LNCAP (cell line): ENCODE measurements at regions not wholly inside any gene's neighbourhood (a gene's known extent, or its start where the extent isn't known, plus 50 kb on each side); places are given as distances from the start of the nearest gene placed in this dataset.

Experiments used
- TF ChIP-seq, protein P1 (sequence below): fragments of 450-650 bp; IDR thresholded peaks from 2 replicates; pipeline ENCODE4 v1.5.1; 2017; ENCODE audit warnings: mild to moderate bottlenecking

DNA sequence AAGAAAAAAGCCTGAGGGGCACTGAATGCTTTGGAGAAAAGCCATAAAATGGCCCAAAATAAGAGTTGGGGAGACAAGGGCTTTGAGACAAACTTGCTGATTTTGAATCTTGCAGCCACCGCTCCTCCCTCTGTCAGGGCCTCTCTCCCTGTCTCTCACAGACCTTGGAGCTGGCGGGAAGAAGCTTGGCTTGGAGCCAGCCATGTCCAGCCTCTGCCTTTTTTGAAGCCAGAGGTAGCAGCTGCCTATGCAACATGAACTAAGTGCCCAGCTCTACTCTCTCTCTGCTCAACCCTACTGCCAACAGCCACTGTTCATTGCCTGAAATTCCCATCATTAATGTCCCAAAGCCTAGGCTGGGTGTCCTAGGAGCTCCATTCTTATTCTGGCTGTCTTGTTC lies 63.7 kb upstream of the CTNNBL1 start:
- TF ChIP-seq, protein P1, sequence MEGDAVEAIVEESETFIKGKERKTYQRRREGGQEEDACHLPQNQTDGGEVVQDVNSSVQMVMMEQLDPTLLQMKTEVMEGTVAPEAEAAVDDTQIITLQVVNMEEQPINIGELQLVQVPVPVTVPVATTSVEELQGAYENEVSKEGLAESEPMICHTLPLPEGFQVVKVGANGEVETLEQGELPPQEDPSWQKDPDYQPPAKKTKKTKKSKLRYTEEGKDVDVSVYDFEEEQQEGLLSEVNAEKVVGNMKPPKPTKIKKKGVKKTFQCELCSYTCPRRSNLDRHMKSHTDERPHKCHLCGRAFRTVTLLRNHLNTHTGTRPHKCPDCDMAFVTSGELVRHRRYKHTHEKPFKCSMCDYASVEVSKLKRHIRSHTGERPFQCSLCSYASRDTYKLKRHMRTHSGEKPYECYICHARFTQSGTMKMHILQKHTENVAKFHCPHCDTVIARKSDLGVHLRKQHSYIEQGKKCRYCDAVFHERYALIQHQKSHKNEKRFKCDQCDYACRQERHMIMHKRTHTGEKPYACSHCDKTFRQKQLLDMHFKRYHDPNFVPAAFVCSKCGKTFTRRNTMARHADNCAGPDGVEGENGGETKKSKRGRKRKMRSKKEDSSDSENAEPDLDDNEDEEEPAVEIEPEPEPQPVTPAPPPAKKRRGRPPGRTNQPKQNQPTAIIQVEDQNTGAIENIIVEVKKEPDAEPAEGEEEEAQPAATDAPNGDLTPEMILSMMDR = no peak

DNA sequence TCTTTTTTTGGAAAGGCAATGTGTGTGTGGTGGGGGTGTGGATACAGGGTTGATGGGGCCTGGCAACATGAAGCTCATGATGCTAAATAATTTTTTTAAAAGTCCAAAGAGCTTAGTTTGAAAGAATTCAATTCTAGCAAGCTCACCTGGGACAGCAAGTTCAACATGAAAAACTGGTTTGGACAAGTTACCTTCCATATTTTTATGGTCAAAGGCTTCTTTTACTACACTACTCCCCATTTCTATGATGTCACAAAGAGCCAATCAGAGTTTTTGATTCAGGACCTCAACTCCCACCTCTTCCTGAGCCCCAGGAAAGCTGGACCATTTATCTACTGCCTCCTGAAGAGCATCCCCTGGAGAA lies 66.1 kb upstream of the CTNNBL1 start:
- TF ChIP-seq, protein P1 = no peak

DNA sequence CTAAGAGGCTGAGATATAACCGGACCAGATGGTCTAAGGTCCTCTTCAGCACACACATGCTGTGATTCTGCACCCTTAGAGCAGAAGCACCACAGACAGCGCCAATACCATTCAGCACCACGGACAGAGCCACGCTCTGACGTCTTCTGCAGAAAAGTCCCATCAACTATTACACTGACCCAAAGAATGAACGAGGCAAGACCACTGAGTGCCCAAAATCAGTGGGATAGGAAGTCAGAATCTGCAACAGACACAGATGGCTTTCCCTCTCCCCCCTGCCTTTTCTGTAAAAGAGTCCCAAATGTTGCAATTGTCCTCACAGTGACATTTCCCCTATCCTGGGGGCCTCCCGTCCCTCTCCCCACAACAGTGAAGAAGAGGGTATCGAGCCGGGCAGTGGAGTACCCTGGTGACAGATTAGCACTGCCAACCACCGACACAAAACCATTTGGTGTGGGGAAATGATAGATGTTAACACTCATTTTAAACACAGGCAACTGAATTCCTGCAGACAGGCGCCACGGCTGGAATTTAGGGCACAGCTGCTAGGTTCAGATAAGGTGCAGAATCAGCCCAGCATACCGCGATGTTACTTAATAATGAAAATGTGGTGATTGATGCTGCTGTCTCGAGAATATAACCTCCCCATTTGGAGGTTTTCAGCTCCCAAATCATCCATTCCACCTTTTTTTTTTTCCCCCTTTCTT lies 66.6 kb upstream of the CTNNBL1 start:
- TF ChIP-seq, protein P1 = no peak

DNA sequence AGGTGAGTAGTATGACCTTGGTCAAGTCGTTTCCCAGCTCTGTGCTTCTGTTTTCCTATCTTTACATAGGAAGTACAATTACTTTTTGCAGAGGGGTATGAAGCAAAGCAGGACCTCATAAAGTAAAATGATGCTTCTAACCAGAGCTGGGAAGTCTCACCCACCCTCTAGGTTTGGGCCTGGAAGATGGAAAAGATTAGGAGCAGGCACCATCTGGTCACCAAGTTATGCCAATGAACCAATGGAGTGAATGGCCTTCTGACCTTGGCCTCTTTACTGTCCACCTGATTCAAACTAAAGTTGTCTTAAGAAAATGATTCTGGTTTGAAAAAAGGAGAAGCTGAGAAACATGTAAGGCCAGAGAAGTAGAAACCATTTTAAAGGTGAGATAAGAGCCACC lies 68.9 kb upstream of the CTNNBL1 start:
- TF ChIP-seq, protein P1 = no peak

DNA sequence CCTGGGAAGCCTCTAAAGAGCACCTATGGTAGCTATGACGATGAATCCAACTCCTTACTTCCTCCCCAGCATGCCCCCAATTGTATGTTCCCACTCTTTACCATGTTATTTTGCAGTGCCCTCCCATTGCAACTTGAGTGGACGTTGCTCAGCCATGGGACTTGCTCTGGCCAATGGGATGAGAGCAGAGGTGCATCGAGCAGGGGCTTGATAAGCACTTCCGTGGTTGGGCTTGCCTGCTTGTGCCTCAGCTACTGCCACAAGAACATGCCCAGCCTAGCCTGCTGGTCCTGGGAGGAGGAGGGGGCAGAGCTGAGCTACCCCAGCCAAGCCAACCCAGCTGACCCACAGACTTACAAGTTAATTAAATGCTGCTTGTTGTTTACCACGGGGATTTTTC lies 71.1 kb upstream of the CTNNBL1 start:
- TF ChIP-seq, protein P1 = no peak

DNA sequence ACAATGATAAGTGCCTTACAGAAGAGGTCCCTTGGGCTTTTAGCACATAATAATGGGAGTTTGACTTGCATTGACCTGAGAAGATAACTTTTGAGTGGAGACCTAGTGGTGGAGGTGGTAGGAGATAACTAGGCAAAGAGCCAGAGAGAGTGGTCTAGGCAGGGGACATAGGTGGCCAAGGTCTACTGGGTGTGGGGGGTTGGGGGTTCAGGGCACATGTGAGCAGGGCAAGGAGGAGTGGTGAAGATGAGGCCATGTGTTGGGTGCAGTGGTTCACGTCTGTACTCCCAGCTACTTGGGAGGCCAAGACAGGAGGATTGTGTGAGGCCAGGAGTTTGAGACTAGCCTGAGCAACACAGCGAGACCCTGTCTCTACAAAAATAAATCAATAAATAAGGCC lies 74.3 kb upstream of the CTNNBL1 start:
- TF ChIP-seq, protein P1 = no peak

DNA sequence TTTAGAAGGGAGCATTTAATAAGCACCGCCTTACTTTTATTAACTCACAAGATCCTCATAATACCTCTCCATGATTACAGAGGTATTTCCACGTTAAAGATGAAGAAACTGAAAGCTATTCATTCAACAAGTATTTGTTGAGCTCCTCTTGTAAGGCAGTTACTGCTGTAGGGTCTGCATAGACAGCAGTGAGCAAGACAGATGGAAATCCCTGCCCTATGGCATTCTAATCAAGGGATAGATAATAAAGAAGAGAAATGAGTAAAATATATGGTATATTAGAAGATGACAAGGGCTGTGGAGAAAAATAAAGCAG lies 77.8 kb upstream of the CTNNBL1 start:
- TF ChIP-seq, protein P1 = peak; percentile 22; the same call in 1 of the 2 replicates
